ENCODE measurements at regions not wholly inside any gene's neighbourhood (a gene's known extent, or its start where the extent isn't known, plus 50 kb on each side); places are given as distances from the start of the nearest gene placed in this dataset.

DNA sequence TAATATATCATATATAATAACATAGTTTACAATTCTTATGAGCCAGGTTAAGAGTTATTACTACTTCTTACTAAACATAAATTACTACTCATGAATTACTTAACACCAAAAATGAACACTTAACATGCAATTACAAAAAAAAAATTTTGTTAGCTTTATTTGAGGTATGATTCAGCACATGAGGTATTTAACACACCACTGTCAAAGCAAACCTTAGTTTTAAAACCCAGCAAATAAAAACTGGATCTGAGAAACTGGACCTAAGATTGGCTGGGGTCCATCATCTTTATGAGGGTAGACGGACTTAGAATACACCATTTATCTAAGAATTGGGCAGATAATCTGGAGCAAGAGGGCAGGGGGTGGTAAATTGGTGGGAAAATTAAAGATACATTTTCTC, 81.8 kb upstream of the CREB1 start:
- CTCF ChIA-PET: no interaction called here
- intact Hi-C loops (cut with micrococcal nuclease): no loop called here
- BruUV-seq (replicated peaks): no TSS peak
- H3K36me3 ChIP-seq (ENCODE audit: control insufficient read depth in 1 of 2, insufficient read depth in 2 of 2, low read length in 2 of 2): no peaks in the 10 kb centered on the region
- no peak for TF ChIP-seq POLR2A (IDR thresholded peaks at IDR 0.05; ENCODE audit: borderline replicate concordance, extremely low read depth, insufficient read depth, insufficient read length)
- no peak for TF ChIP-seq CEBPB (IDR thresholded peaks at IDR 0.05; ENCODE audit: low read depth)
- H3K4me1 ChIP-seq (ENCODE audit: control insufficient read depth in 1 of 2, insufficient read depth in 2 of 2, low read length in 2 of 2): no peaks in the 10 kb centered on the region
- no peak overlapping the region for H3K4me3 ChIP-seq (replicated peaks in 1 of 2; ENCODE audit: low read depth in 1 of 2, low read length in 2 of 2)
- RAD21 ChIA-PET (ENCODE audit: low non-redundant PET in 1 of 2, low total read pairs in 2 of 2, uncharacterized antibody in 2 of 2, unreplicated experiment in 2 of 2): no interaction called here
- POLR2A ChIA-PET: no interaction called here
- no peak overlapping the region for H2AFZ ChIP-seq (ENCODE audit: low read depth, low read length, poor library complexity, severe bottlenecking)
- no peak overlapping the region for H3K4me2 ChIP-seq (ENCODE audit: low read length)
- no peaks in the 10 kb centered on the region for H4K20me1 ChIP-seq (ENCODE audit: insufficient read depth)
- no peak overlapping the region for H3K27ac ChIP-seq (ENCODE audit: low read depth, low read length)
- no peak for ATAC-seq
- no peaks in the 10 kb centered on the region for H3K9me2 ChIP-seq (ENCODE audit: insufficient read depth)
- no peak overlapping the region for H3K9ac ChIP-seq (ENCODE audit: low read length)
- no peak for DNase-seq (ENCODE audit: low read depth, low spot score)
- no peaks in the 10 kb centered on the region for H3K9me3 ChIP-seq (ENCODE audit: control insufficient read depth in 1 of 2, insufficient read depth in 1 of 2, low read depth in 1 of 2, low read length in 2 of 2)
- H3K27me3 ChIP-seq (ENCODE audit: insufficient read depth, low read length): no peaks in the 10 kb centered on the region
- H3K79me2 ChIP-seq (ENCODE audit: insufficient read depth, low read length): no peaks in the 10 kb centered on the region

DNA sequence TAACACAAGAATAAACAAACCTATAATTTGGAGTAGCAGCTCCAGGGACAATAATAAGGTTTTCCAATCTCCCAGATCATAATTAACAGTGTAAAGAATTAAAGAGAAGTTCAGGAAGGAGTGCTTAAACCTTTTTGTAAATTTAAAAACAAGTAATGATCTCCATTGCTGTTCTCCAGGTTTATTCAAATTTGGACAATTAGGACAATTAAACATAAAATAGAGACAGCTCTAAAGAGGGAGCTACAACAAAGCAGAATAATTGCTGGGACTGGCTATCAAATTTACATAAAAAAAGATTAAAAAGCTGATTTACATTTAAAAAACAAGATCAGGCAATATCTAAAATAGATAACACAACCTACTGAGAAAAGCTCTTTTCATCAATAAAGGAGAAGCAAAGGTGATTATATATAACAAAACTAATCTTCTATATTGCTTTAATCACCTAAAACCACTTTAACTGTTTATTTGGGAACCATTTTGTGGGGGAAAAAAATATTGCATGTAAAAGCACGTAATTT, 80.1 kb upstream of the CREB1 start:
- no peaks in the 10 kb centered on the region for H3K9me3 ChIP-seq (ENCODE audit: control insufficient read depth in 1 of 2, insufficient read depth in 1 of 2, low read depth in 1 of 2, low read length in 2 of 2)
- no TSS peak for BruUV-seq (replicated peaks)
- ChIA-PET CTCF (no interaction called here), POLR2A (no interaction called here), RAD21 (ENCODE audit: low non-redundant PET in 1 of 2, low total read pairs in 2 of 2, uncharacterized antibody in 2 of 2, unreplicated experiment in 2 of 2) (no interaction called here)
- no peak for DNase-seq (ENCODE audit: low read depth, low spot score)
- no peak overlapping the region for H3K27ac ChIP-seq (ENCODE audit: low read depth, low read length)
- no peaks in the 10 kb centered on the region for H3K27me3 ChIP-seq (ENCODE audit: insufficient read depth, low read length)
- H3K9me2 ChIP-seq (ENCODE audit: insufficient read depth): no peaks in the 10 kb centered on the region
- no peak for TF ChIP-seq EGR1 (IDR thresholded peaks at IDR 0.05; ENCODE audit: low read depth)
- no peak for TF ChIP-seq EZH2 (IDR thresholded peaks at IDR 0.05)
- TF ChIP-seq RAD21 (IDR thresholded peaks at IDR 0.05; ENCODE audit: low read depth): no peak
- TF ChIP-seq CEBPB (IDR thresholded peaks at IDR 0.05; ENCODE audit: low read depth): no peak
- no peak for TF ChIP-seq SRF (IDR thresholded peaks at IDR 0.05; ENCODE audit: low read depth)
- no peak for TF ChIP-seq YY1 (IDR thresholded peaks at IDR 0.05; ENCODE audit: extremely low read depth, insufficient replicate concordance, low read depth, low read length)
- TF ChIP-seq ELF1 (IDR thresholded peaks at IDR 0.05; ENCODE audit: borderline replicate concordance, low read depth): no peak
- no peak overlapping the region for H3K9ac ChIP-seq (ENCODE audit: low read length)
- no peak overlapping the region for H3K4me2 ChIP-seq (ENCODE audit: low read length)
- H3K4me3 ChIP-seq (replicated peaks in 1 of 2; ENCODE audit: low read depth in 1 of 2, low read length in 2 of 2): no peak overlapping the region
- intact Hi-C loops (cut with micrococcal nuclease): no loop called here
- no peaks in the 10 kb centered on the region for H3K36me3 ChIP-seq (ENCODE audit: control insufficient read depth in 1 of 2, insufficient read depth in 2 of 2, low read length in 2 of 2)
- no peaks in the 10 kb centered on the region for H3K4me1 ChIP-seq (ENCODE audit: control insufficient read depth in 1 of 2, insufficient read depth in 2 of 2, low read length in 2 of 2)
- no peaks in the 10 kb centered on the region for H4K20me1 ChIP-seq (ENCODE audit: insufficient read depth)
- H2AFZ ChIP-seq (ENCODE audit: low read depth, low read length, poor library complexity, severe bottlenecking): no peak overlapping the region
- ATAC-seq: no peak
- no peaks in the 10 kb centered on the region for H3K79me2 ChIP-seq (ENCODE audit: insufficient read depth, low read length)
